Choroid plexus epithelial cell (primary cell): ENCODE measurements at regions not wholly inside any gene's neighbourhood (a gene's known extent, or its start where the extent isn't known, plus 50 kb on each side); places are given as distances from the start of the nearest gene placed in this dataset.
"Not testable (repeated sequence)": the region's sequence is repeated elsewhere in the genome, so short reads cannot be mapped to it uniquely, and the experiment has no call there.

Experiments
- DNase-seq: peaks from one replicate; pipeline ENCODE4 v3.0.0-alpha.2; 2010; ENCODE audit warnings: low read depth
- H3K4me3 ChIP-seq: 2 replicates; pipeline ENCODE4 v1.5.1; 2011; ENCODE audit warnings: low read depth, mild to moderate bottlenecking, control low read depth, low read length, moderate library complexity
- TF ChIP-seq, protein P1 (sequence below): conservative IDR thresholded peaks from 2 replicates; pipeline ENCODE4 v1.5.1; 2011; ENCODE audit warnings: low read depth, mild to moderate bottlenecking, control low read depth, inconsistent platforms, low read length, moderate library complexity

DNA sequence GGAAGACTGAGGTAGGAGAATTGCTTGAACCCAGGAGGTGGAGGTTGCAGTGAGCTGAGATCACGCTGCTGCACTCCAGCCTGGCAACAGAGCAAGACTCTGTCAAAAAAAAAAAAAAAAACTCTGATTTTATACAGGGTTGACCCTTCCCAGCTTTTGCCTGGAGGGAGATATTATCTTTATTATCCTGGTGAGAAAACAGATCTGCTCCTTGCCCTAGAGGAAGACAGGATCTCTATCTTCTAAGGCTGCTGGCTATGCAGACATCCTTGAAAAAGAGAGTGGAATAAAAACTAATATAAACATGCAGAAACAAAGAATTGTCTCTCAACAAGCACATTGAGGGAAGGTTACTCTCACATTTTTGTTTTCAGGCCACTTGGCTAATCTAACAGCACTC is 1503.4 kb upstream of the WWC1 start:
- TF ChIP-seq, protein P1, sequence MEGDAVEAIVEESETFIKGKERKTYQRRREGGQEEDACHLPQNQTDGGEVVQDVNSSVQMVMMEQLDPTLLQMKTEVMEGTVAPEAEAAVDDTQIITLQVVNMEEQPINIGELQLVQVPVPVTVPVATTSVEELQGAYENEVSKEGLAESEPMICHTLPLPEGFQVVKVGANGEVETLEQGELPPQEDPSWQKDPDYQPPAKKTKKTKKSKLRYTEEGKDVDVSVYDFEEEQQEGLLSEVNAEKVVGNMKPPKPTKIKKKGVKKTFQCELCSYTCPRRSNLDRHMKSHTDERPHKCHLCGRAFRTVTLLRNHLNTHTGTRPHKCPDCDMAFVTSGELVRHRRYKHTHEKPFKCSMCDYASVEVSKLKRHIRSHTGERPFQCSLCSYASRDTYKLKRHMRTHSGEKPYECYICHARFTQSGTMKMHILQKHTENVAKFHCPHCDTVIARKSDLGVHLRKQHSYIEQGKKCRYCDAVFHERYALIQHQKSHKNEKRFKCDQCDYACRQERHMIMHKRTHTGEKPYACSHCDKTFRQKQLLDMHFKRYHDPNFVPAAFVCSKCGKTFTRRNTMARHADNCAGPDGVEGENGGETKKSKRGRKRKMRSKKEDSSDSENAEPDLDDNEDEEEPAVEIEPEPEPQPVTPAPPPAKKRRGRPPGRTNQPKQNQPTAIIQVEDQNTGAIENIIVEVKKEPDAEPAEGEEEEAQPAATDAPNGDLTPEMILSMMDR: no peak
- H3K4me3 ChIP-seq: no peak overlapping the region
- no peak for DNase-seq

DNA sequence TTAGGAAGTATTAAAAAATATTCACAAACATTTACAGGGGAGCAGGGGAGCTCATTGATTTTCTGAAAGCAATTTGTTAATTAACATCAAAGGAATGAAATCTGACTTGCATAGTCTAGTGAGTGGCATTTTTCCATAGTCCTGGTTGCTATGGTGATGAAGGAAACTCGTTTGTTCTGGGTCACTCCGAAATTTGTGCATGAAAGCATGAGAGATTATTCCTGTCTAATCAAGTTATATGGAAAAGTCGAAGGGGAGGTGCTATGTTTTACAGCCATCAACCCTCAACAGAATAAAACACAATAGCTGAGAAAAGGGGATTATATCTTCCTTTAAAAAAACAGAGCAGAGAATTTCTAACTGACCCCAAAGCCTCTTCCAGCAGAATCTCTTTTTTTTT is 1495.7 kb upstream of the WWC1 start:
- TF ChIP-seq, protein P1: no peak
- no peak overlapping the region for H3K4me3 ChIP-seq
- DNase-seq: no peak

DNA sequence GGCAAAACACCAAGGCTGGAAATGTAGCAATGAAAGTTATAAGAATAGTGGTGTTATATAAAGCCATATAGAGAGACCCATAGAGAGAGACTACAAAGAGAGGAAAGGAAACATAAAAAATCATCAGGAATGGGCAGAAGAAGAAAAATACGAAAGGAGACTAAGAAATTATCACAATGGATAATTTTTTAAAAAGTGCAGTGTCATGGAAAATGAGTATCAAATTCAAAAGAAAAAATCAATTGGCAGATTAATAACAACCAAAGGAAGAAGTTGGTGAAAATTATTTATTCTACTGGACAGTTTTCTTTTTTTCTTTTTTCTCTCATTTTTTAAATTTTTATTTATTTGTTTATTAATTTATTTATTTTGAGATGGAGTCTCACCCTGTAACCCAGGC is 1488.4 kb upstream of the WWC1 start:
- no peak for DNase-seq
- TF ChIP-seq, protein P1: no peak
- H3K4me3 ChIP-seq: no peak overlapping the region

DNA sequence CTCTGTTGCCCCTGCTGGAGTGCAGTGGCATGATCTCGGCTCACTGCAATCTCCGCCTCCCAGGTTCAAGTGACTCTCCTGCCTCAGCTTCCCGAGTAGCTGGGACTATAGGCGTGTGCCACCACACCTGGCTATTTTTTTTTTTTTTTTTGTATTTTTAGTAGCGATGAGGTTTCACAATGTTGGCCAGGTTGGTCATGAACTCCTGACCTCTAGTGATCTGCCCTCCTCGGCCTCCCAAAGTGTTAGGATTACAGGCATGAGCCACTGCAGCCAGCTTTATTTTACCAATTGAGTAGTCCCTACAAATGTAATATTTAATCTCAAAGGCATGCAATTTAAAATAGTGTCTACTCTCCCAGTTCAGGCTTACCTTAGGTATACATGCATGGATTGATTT is 1487.2 kb upstream of the WWC1 start:
- H3K4me3 ChIP-seq, DNase-seq: not testable (repeated sequence)

DNA sequence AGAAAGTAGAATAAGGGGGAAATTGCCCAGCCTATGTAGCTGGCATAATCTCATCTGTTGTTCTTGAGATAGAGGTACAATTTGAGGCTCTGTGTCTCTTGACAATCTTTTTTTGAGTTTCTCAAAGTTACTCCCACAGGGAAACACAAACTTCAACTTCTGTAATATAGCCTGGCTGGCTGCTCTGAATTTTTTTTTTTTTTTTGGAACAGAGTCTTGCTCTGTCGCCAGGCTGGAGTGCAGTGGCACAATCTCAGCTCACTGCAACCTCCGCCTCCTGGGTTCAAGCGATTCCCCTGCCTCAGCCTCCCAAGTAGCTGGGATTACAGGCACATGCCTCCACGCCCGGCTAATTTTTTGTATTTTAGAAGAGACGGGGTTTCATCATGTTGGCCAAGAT is 1486.8 kb upstream of the WWC1 start:
- H3K4me3 ChIP-seq, DNase-seq: not testable (repeated sequence)

DNA sequence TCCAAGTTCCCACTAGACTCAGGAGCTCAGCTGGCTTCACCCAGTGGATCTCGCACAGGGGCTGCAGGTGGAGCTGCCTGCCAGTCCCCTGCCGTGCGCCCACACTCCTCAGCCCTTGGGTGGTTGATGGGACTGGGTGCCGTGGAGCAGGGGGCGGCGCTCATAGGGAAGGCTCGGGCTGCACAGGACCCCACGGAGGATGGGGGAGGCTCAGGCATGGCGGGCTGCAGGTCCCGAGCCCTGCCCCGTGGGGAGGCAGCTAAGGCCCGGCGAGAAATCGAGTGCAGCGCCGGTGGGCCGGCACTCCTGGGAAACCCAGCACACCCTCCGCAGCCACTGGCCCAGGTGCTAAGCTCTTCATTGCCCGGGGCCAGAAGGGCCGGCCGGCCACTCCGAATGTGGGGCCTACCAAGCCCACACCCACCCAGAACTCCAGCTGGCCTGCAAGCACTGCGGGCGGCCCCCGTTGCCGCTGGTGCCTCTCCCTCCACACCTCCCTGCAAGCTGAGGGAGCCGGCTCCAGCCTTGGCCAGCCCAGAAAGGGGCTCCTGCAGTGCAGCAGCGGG is 1481.3 kb upstream of the WWC1 start:
- DNase-seq, H3K4me3 ChIP-seq: not testable (repeated sequence)

DNA sequence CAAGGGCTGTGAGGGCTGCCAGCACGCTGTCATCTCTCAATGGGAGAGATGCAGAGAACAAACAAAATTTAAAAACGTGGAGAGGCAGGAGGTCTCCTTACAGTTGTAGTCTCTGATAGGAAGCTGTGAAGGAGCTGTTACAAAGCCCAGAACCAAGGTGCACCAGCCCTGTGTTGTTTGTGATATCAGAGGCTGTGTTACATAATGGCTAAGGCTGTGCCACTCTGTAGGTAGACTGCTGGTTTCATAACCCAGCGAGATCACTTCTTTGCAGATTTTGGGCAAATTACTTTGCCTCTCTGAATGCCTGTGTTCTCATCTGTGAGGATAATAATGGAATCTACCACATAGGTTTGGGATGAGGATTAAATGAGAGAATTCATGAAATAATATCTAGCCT is 1480.7 kb upstream of the WWC1 start:
- TF ChIP-seq, protein P1: no peak
- no peak overlapping the region for H3K4me3 ChIP-seq
- DNase-seq: no peak

DNA sequence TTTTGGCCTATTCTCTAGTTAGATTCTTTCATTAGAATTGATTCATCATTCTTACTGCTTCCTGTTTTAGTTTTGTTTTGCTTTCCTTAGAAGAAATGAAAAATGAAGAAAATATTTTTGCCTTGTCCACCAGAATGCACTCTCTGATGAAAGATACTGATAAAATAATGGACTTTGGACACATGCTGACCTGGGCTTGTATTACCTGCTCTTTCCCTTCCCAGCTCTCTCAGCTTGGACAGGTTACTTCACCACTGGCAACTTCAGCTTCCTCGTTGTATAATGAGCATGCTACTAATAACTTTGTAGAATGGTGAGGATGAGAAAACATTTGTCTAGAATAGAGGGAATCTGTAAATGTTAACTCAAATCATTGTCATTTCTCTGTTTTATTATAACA is 1468.1 kb upstream of the WWC1 start:
- no peak overlapping the region for H3K4me3 ChIP-seq
- DNase-seq: no peak
- TF ChIP-seq, protein P1: no peak

DNA sequence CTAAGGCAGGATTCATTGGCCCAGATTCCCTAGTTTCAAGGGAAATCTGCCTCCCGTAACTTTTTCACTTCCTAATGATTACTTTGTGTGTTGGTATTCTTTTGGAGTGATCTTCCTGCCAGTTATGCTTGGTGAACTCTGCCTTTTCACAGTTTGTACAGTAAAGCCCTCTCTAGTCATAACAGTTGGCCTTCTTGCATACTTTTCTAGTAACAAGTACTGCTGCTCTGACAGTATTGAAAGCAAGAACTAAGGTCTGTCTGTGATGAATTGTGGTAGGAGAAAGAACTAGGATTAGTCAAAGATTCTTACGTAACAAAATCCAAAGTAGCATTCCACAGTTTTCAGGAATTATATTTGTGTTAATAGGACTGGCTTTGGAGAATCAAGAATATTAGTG is 1457.2 kb upstream of the WWC1 start:
- TF ChIP-seq, protein P1: no peak
- H3K4me3 ChIP-seq: no peak overlapping the region
- peak; percentile 0 for DNase-seq
